ENCODE measurements at regions not wholly inside any gene's neighbourhood (a gene's known extent, or its start where the extent isn't known, plus 50 kb on each side); places are given as distances from the start of the nearest gene placed in this dataset.

- DNase-seq: no peak
These were observed 50.9 kb upstream of the GJA5 start for GRCh38 chr1:147811273-147811672.

GRCh38 chr1:147811751-147812150 is 51.3 kb upstream of the GJA5 start:
- no peak for DNase-seq

GRCh38 chr1:147812799-147813198 is 52.4 kb upstream of the GJA5 start:
- no peak for DNase-seq

GRCh38 chr1:147815503-147815902 is 55.1 kb upstream of the GJA5 start:
- no peak for DNase-seq

GRCh38 chr1:147820761-147821297 is 60.4 kb upstream of the GJA5 start:
- DNase-seq: no peak

- no peak for DNase-seq
These were observed 61.5 kb upstream of the GJA5 start for GRCh38 chr1:147821883-147822282.

- DNase-seq: no peak
These were observed 61.9 kb upstream of the GJA5 start for GRCh38 chr1:147822292-147822691.

GRCh38 chr1:147824001-147824400 is 63.6 kb upstream of the GJA5 start:
- DNase-seq: no peak

GRCh38 chr1:147824798-147825197 is 64.4 kb upstream of the GJA5 start:
- DNase-seq: no peak

GRCh38 chr1:147825586-147825985 is 65.2 kb upstream of the GJA5 start:
- no peak for DNase-seq

GRCh38 chr1:147826259-147826658 is 65.9 kb upstream of the GJA5 start:
- DNase-seq: no peak

GRCh38 chr1:147833231-147833860 is 69.2 kb upstream of the GJA8 start:
- no peak for DNase-seq

GRCh38 chr1:147834181-147834580 is 68.4 kb upstream of the GJA8 start:
- DNase-seq: no peak

GRCh38 chr1:147834810-147835209 is 67.8 kb upstream of the GJA8 start:
- no peak for DNase-seq

GRCh38 chr1:147837129-147837963 is 65.2 kb upstream of the GJA8 start:
- DNase-seq: no peak

GRCh38 chr1:147837964-147838292 is 64.7 kb upstream of the GJA8 start:
- no peak for DNase-seq

- DNase-seq: peak; percentile 7
These were observed 61.7 kb upstream of the GJA8 start for GRCh38 chr1:147840909-147841308.

GRCh38 chr1:147842578-147842977 is 60.0 kb upstream of the GJA8 start:
- no peak for DNase-seq

- DNase-seq: no peak
These were observed 59.1 kb upstream of the GJA8 start for GRCh38 chr1:147843486-147843885.

GRCh38 chr1:147847831-147848230 is 54.8 kb upstream of the GJA8 start:
- DNase-seq: no peak

GRCh38 chr1:147849098-147849895 is 53.3 kb upstream of the GJA8 start:
- no peak for DNase-seq

- DNase-seq: peak; percentile 3
These were observed 51.9 kb upstream of the GJA8 start for GRCh38 chr1:147850737-147851136.

GRCh38 chr1:147851149-147851548 is 51.4 kb upstream of the GJA8 start:
- DNase-seq: peak; percentile 15
